ENCODE measurements at regions not wholly inside any gene's neighbourhood (a gene's known extent, or its start where the extent isn't known, plus 50 kb on each side); places are given as distances from the start of the nearest gene placed in this dataset.

GRCh38 chr14:46499521-46499920, 152.1 kb downstream of the RPL10L start:
- no peak for TF ChIP-seq CTCF (IDR thresholded peaks at IDR 0.05; ENCODE audit: low read depth, low read length, poor library complexity, severe bottlenecking)
- no peak for TF ChIP-seq EZH2phosphoT487 (IDR thresholded peaks at IDR 0.05; ENCODE audit: borderline replicate concordance, low read length)
